Dermis blood vessel endothelial cell (primary cell): ENCODE measurements at regions not wholly inside any gene's neighbourhood (a gene's known extent, or its start where the extent isn't known, plus 50 kb on each side); places are given as distances from the start of the nearest gene placed in this dataset.
"Not testable (repeated sequence)": the region's sequence is repeated elsewhere in the genome, so short reads cannot be mapped to it uniquely, and the experiment has no call there.

ENCODE experiments used
- DNase-seq: peaks from one replicate; pipeline ENCODE4 v3.0.0; 2010

- DNase-seq = no peak
These were observed 120.3 kb upstream of the MON1B start for GRCh38 chr16:77070683-77071082.

GRCh38 chr16:77076839-77077238 lies 114.2 kb upstream of the MON1B start:
- DNase-seq = no peak

GRCh38 chr16:77077256-77077922 lies 113.6 kb upstream of the MON1B start:
- no peak for DNase-seq

GRCh38 chr16:77085981-77086380 lies 105.0 kb upstream of the MON1B start:
- no peak for DNase-seq

- no peak for DNase-seq
These were observed 100.9 kb upstream of the MON1B start for GRCh38 chr16:77090062-77090461.

- DNase-seq = no peak
These were observed 97.7 kb upstream of the MON1B start for GRCh38 chr16:77093309-77093708.

- DNase-seq = no peak
These were observed 97.0 kb upstream of the MON1B start for GRCh38 chr16:77093999-77094398.

- no peak for DNase-seq
These were observed 79.9 kb upstream of the MON1B start for GRCh38 chr16:77111056-77111565.

- DNase-seq = no peak
These were observed 78.2 kb upstream of the MON1B start for GRCh38 chr16:77112746-77113145.

GRCh38 chr16:77113835-77114234 lies 77.2 kb upstream of the MON1B start:
- DNase-seq = peak; percentile 45

GRCh38 chr16:77114361-77114760 lies 76.6 kb upstream of the MON1B start:
- not testable (repeated sequence) for DNase-seq

GRCh38 chr16:77116856-77117255 lies 74.1 kb upstream of the MON1B start:
- DNase-seq = no peak

GRCh38 chr16:77117707-77118106 lies 73.3 kb upstream of the MON1B start:
- DNase-seq = no peak

- no peak for DNase-seq
These were observed 59.6 kb upstream of the MON1B start for GRCh38 chr16:77131398-77131797.

- no peak for DNase-seq
These were observed 58.9 kb upstream of the MON1B start for GRCh38 chr16:77132051-77132618.

- DNase-seq = no peak
These were observed 57.3 kb upstream of the MON1B start for GRCh38 chr16:77133706-77134105.

- no peak for DNase-seq
These were observed 53.9 kb upstream of the MON1B start for GRCh38 chr16:77137045-77137444.
